OCI-LY1 (cell line): ENCODE measurements at regions not wholly inside any gene's neighbourhood (a gene's known extent, or its start where the extent isn't known, plus 50 kb on each side); places are given as distances from the start of the nearest gene placed in this dataset.

Source experiments
- H2AFZ ChIP-seq: fragments of 200-600 bp; sonication (generic), shearing (Covaris generic); 2 replicates; pipeline ENCODE4 v1.6.0; 2014; ENCODE audit warnings: antibody characterized with exemption, mild to moderate bottlenecking, low read length
- H3F3A ChIP-seq: fragments of 200-600 bp; sonication (generic), shearing (Covaris generic); 2 replicates; pipeline ENCODE4 v1.6.0; 2014; ENCODE audit warnings: mild to moderate bottlenecking, antibody characterized with exemption, low read length, moderate library complexity; ENCODE audit not compliant: insufficient read depth
- H3K27ac ChIP-seq: fragments of 200-600 bp; sonication (generic); 2 replicates; pipeline ENCODE4 v1.5.1; 2014; ENCODE audit warnings: low read length, mixed run types, mild to moderate bottlenecking, low read depth; ENCODE audit not compliant: poor library complexity, severe bottlenecking
- H3K27me3 ChIP-seq: fragments of 200-600 bp; sonication (generic); 2 replicates; pipeline ENCODE4 v1.6.0; 2014; ENCODE audit warnings: antibody characterized with exemption, mild to moderate bottlenecking, low read length, moderate library complexity; ENCODE audit not compliant: insufficient read depth
- H3K36me3 ChIP-seq: fragments of 200-600 bp; sonication (generic); 2 replicates; pipeline ENCODE4 v1.6.1; 2014; ENCODE audit warnings: mild to moderate bottlenecking, antibody characterized with exemption, low read length, moderate library complexity, mixed read lengths; ENCODE audit not compliant: insufficient read depth
- H3K4me1 ChIP-seq: fragments of 200-600 bp; sonication (generic); 2 replicates; pipeline ENCODE4 v1.5.1; 2014; ENCODE audit warnings: mild to moderate bottlenecking, low read length, moderate library complexity; ENCODE audit not compliant: insufficient read depth, severe bottlenecking
- H3K4me2 ChIP-seq: fragments of 200-600 bp; sonication (generic), shearing (Covaris generic); 2 replicates; pipeline ENCODE4 v1.6.1; 2014; ENCODE audit warnings: low read length
- H3K4me3 ChIP-seq: fragments of 200-600 bp; sonication (generic); 2 replicates; pipeline ENCODE4 v1.5.1; 2014; ENCODE audit warnings: low read length, low read depth, mild to moderate bottlenecking, mixed read lengths; ENCODE audit not compliant: poor library complexity, severe bottlenecking
- H3K79me2 ChIP-seq: fragments of 200-600 bp; shearing (Covaris generic); 2 replicates; pipeline ENCODE4 v1.6.1; 2016; ENCODE audit warnings: mixed run types, low read length, mixed read lengths; ENCODE audit not compliant: insufficient read depth
- H3K9ac ChIP-seq: fragments of 200-600 bp; sonication (generic), shearing (Covaris generic); 2 replicates; pipeline ENCODE4 v1.6.1; 2014; ENCODE audit warnings: mild to moderate bottlenecking, low read length, mixed read lengths
- H3K9me2 ChIP-seq: fragments of 200-600 bp; sonication (generic), shearing (Covaris generic); 2 replicates; pipeline ENCODE4 v1.6.1; 2014; ENCODE audit warnings: low read depth, mild to moderate bottlenecking, low read length, mixed read lengths
- H3K9me3 ChIP-seq: fragments of 200-600 bp; shearing (Covaris generic); 2 replicates; pipeline ENCODE4 v1.6.1; 2014; ENCODE audit warnings: low read length, mixed read lengths
- H4K20me1 ChIP-seq: fragments of 200-600 bp; sonication (generic), shearing (Covaris generic); 2 replicates; pipeline ENCODE4 v1.6.0; 2016; ENCODE audit warnings: mild to moderate bottlenecking, low read length; ENCODE audit not compliant: insufficient read depth
- CTCF ChIP-seq: fragments of 200-600 bp; sonication (generic), shearing (Covaris generic); IDR thresholded peaks from 2 replicates; pipeline ENCODE4 v1.5.1; 2017; ENCODE audit warnings: mild to moderate bottlenecking, antibody characterized with exemption, low read length, moderate library complexity, mixed read lengths
- EZH2 ChIP-seq: fragments of 200-600 bp; sonication (generic), shearing (Covaris generic); IDR thresholded peaks from 2 replicates; pipeline ENCODE4 v1.8.0; 2017; ENCODE audit warnings: borderline replicate concordance, mixed run types, mild to moderate bottlenecking, antibody characterized with exemption, low read length, moderate library complexity, mixed read lengths

GRCh38 chr4:14880805-14881204, 121.5 kb upstream of the CPEB2 start:
- Histone ChIP-seq H3K36me3 (no peaks in the 10 kb centered on the region), H3K27me3 (no peaks in the 10 kb centered on the region), H3F3A (no peaks in the 10 kb centered on the region), H3K9me2 (no peaks in the 10 kb centered on the region), H3K9ac (no peak overlapping the region), H3K4me1 (no peaks in the 10 kb centered on the region), H3K27ac (no peak overlapping the region), H3K4me2 (no peak overlapping the region), H4K20me1 (no peaks in the 10 kb centered on the region), H3K4me3 (no peak overlapping the region), H3K79me2 (no peaks in the 10 kb centered on the region), H2AFZ (no peak overlapping the region), H3K9me3 (no peaks in the 10 kb centered on the region)
- no peak for TF ChIP-seq CTCF
- TF ChIP-seq EZH2 = no peak

GRCh38 chr4:14883166-14883565, 119.1 kb upstream of the CPEB2 start:
- no peak overlapping the region for H3K9ac ChIP-seq
- H3K27ac ChIP-seq = no peak overlapping the region
- H3K9me3 ChIP-seq = no peaks in the 10 kb centered on the region
- no peak for TF ChIP-seq CTCF
- TF ChIP-seq EZH2 = no peak
- H3K4me2 ChIP-seq = no peak overlapping the region
- H3K79me2 ChIP-seq = no peaks in the 10 kb centered on the region
- no peak overlapping the region for H2AFZ ChIP-seq
- no peaks in the 10 kb centered on the region for H3K27me3 ChIP-seq
- no peaks in the 10 kb centered on the region for H4K20me1 ChIP-seq
- no peaks in the 10 kb centered on the region for H3K4me1 ChIP-seq
- no peak overlapping the region for H3K4me3 ChIP-seq
- no peaks in the 10 kb centered on the region for H3F3A ChIP-seq
- no peaks in the 10 kb centered on the region for H3K36me3 ChIP-seq
- H3K9me2 ChIP-seq = no peaks in the 10 kb centered on the region

GRCh38 chr4:14883661-14884060, 118.6 kb upstream of the CPEB2 start:
- no peaks in the 10 kb centered on the region for H3K79me2 ChIP-seq
- no peak overlapping the region for H3K4me3 ChIP-seq

More at GRCh38 chr4:14883661-14884060, 118.6 kb upstream of the CPEB2 start:
- no peaks in the 10 kb centered on the region for H4K20me1 ChIP-seq
- TF ChIP-seq CTCF (no peak), EZH2 (no peak)
- H3K36me3 ChIP-seq = no peaks in the 10 kb centered on the region
- no peak overlapping the region for H2AFZ ChIP-seq
- H3K4me1 ChIP-seq = no peaks in the 10 kb centered on the region
- no peak overlapping the region for H3K27ac ChIP-seq
- H3K27me3 ChIP-seq = no peaks in the 10 kb centered on the region
- H3K9ac ChIP-seq = no peak overlapping the region
- no peak overlapping the region for H3K4me2 ChIP-seq
- H3K9me2 ChIP-seq = no peaks in the 10 kb centered on the region
- H3F3A ChIP-seq = no peaks in the 10 kb centered on the region
- no peaks in the 10 kb centered on the region for H3K9me3 ChIP-seq
